ENCODE measurements at regions not wholly inside any gene's neighbourhood (a gene's known extent, or its start where the extent isn't known, plus 50 kb on each side); places are given as distances from the start of the nearest gene placed in this dataset.
A peak's percentile ranks its signal among the peaks of the same experiment; 100 is the strongest.

DNA sequence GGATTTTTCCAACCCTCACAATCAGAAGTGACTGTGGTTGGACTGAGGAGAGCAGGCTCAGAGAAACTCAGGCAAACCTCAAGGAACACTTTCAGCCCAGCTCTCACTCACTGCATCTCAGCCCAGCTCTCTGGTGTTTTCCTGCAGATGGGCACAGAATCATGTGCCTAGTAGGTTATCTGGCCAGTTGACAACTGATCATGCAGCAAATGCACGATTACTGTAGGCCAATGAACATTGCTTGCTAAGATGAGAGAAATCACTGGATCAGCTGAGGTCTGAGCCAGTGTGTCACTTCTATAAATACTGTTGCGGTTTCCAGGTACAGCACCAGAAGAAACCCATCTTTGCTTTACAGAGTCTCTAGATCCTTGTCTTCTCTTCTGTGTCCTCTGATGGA, 540.5 kb downstream of the CD83 start:
- no peak overlapping the region for H3K27ac ChIP-seq (ENCODE audit: low read length)
- no peaks in the 10 kb centered on the region for H3K36me3 ChIP-seq (replicated peaks; ENCODE audit: insufficient read depth, low read length)
- H3F3A ChIP-seq (ENCODE audit: insufficient read depth, low read length) = peaks cover 37% of the 10 kb centered on the region
- no peaks in the 10 kb centered on the region for H3K9me2 ChIP-seq (replicated peaks; ENCODE audit: insufficient read depth, low read length)
- no peak for DNase-seq
- H3K9ac ChIP-seq (ENCODE audit: low read length) = no peak overlapping the region
- H2AFZ ChIP-seq (ENCODE audit: low read length) = no peak overlapping the region
- peaks cover 72% of the 10 kb centered on the region for H3K4me1 ChIP-seq (ENCODE audit: low read length)
- H3K4me2 ChIP-seq (ENCODE audit: low read depth, low read length) = no peak overlapping the region
- no peaks in the 10 kb centered on the region for H3K27me3 ChIP-seq (replicated peaks; ENCODE audit: insufficient read depth, low read length)
- H4K20me1 ChIP-seq (ENCODE audit: insufficient read depth, low read length) = no peaks in the 10 kb centered on the region
- no peak overlapping the region for H3K4me3 ChIP-seq (ENCODE audit: low read length)
- TF ChIP-seq EZH2 (optimal IDR thresholded peaks at IDR 0.05; ENCODE audit: low read depth, low read length) (no peak), EZH2phosphoT487 (IDR thresholded peaks at IDR 0.05; ENCODE audit: low read length) (no peak)
- TF ChIP-seq, protein P1, sequence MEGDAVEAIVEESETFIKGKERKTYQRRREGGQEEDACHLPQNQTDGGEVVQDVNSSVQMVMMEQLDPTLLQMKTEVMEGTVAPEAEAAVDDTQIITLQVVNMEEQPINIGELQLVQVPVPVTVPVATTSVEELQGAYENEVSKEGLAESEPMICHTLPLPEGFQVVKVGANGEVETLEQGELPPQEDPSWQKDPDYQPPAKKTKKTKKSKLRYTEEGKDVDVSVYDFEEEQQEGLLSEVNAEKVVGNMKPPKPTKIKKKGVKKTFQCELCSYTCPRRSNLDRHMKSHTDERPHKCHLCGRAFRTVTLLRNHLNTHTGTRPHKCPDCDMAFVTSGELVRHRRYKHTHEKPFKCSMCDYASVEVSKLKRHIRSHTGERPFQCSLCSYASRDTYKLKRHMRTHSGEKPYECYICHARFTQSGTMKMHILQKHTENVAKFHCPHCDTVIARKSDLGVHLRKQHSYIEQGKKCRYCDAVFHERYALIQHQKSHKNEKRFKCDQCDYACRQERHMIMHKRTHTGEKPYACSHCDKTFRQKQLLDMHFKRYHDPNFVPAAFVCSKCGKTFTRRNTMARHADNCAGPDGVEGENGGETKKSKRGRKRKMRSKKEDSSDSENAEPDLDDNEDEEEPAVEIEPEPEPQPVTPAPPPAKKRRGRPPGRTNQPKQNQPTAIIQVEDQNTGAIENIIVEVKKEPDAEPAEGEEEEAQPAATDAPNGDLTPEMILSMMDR (IDR thresholded peaks at IDR 0.05; ENCODE audit: low read length) = no peak
- H3K9me3 ChIP-seq (replicated peaks; ENCODE audit: insufficient read depth, low read length) = no peaks in the 10 kb centered on the region
- no peaks in the 10 kb centered on the region for H3K79me2 ChIP-seq (ENCODE audit: low read length)

DNA sequence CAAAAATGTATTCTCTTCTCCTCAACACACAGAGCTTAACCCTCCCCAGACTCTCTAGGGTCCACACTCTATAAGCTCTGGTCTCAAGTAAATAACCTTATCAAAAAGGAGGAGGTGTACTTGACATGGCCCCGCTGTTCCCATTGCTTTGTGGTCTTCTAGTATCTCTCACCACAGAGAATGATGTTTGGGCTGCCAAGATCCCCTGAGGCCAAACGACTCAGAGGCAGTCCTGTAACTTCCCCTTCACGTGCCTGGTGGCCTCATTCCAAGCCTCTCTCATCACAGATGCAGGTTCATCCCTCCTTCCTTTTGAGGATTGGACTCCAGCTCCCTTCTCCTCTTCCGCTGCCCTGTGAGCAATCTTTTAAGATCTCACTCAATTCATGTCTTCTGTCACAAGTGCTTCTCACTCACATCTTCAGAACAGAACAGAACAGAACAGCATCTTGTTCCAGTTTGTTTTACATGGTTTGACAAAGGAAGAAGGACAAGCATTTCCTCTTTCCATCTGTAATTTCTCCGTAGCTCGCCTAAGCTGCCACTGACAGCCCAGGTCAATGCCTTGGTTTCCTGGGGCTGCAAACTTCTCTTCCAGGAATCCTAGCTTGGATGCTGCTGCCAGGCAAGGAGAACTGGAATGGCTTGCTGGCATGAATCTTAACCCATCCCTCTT, 541.5 kb downstream of the CD83 start:
- TF ChIP-seq EZH2 (optimal IDR thresholded peaks at IDR 0.05; ENCODE audit: low read depth, low read length) = no peak
- no peak for TF ChIP-seq EZH2phosphoT487 (IDR thresholded peaks at IDR 0.05; ENCODE audit: low read length)
- TF ChIP-seq, protein P1 (IDR thresholded peaks at IDR 0.05; ENCODE audit: low read length) = no peak
- no peak overlapping the region for H3K9ac ChIP-seq (ENCODE audit: low read length)
- no peaks in the 10 kb centered on the region for H3K9me2 ChIP-seq (replicated peaks; ENCODE audit: insufficient read depth, low read length)
- H3K4me1 ChIP-seq (ENCODE audit: low read length) = peaks cover 72% of the 10 kb centered on the region
- no peak for DNase-seq
- H3K27me3 ChIP-seq (replicated peaks; ENCODE audit: insufficient read depth, low read length) = no peaks in the 10 kb centered on the region
- no peaks in the 10 kb centered on the region for H3K79me2 ChIP-seq (ENCODE audit: low read length)
- H4K20me1 ChIP-seq (ENCODE audit: insufficient read depth, low read length) = no peaks in the 10 kb centered on the region
- H3K36me3 ChIP-seq (replicated peaks; ENCODE audit: insufficient read depth, low read length) = no peaks in the 10 kb centered on the region
- no peak overlapping the region for H2AFZ ChIP-seq (ENCODE audit: low read length)
- no peak overlapping the region for H3K27ac ChIP-seq (ENCODE audit: low read length)
- no peak overlapping the region for H3K4me3 ChIP-seq (ENCODE audit: low read length)
- H3F3A ChIP-seq (ENCODE audit: insufficient read depth, low read length) = peaks cover 40% of the 10 kb centered on the region
- H3K4me2 ChIP-seq (ENCODE audit: low read depth, low read length) = no peak overlapping the region
- no peaks in the 10 kb centered on the region for H3K9me3 ChIP-seq (replicated peaks; ENCODE audit: insufficient read depth, low read length)

- H3K9me3 ChIP-seq (replicated peaks; ENCODE audit: insufficient read depth, low read length) = no peaks in the 10 kb centered on the region
- no peak overlapping the region for H2AFZ ChIP-seq (ENCODE audit: low read length)
- H3K4me3 ChIP-seq (ENCODE audit: low read length) = no peak overlapping the region
- no peaks in the 10 kb centered on the region for H4K20me1 ChIP-seq (ENCODE audit: insufficient read depth, low read length)
- TF ChIP-seq EZH2 (optimal IDR thresholded peaks at IDR 0.05; ENCODE audit: low read depth, low read length) (no peak), EZH2phosphoT487 (IDR thresholded peaks at IDR 0.05; ENCODE audit: low read length) (no peak)
- TF ChIP-seq, protein P1 (IDR thresholded peaks at IDR 0.05; ENCODE audit: low read length) = no peak
- no peak overlapping the region for H3K4me2 ChIP-seq (ENCODE audit: low read depth, low read length)
- H3K4me1 ChIP-seq (ENCODE audit: low read length) = peaks cover 72% of the 10 kb centered on the region
- no peaks in the 10 kb centered on the region for H3K36me3 ChIP-seq (replicated peaks; ENCODE audit: insufficient read depth, low read length)
- H3K27ac ChIP-seq (ENCODE audit: low read length) = peak overlapping the region; percentile 52; the same call in 1 of the 2 replicates
- H3K79me2 ChIP-seq (ENCODE audit: low read length) = no peaks in the 10 kb centered on the region
- peaks cover 40% of the 10 kb centered on the region for H3F3A ChIP-seq (ENCODE audit: insufficient read depth, low read length)
- no peak for DNase-seq
- no peaks in the 10 kb centered on the region for H3K9me2 ChIP-seq (replicated peaks; ENCODE audit: insufficient read depth, low read length)
- H3K27me3 ChIP-seq (replicated peaks; ENCODE audit: insufficient read depth, low read length) = no peaks in the 10 kb centered on the region
- no peak overlapping the region for H3K9ac ChIP-seq (ENCODE audit: low read length)
Observed at GRCh38 chr6:14659841-14660240, 542.3 kb downstream of the CD83 start.

Data from MM.1S (cell line).